ENCODE measurements at regions not wholly inside any gene's neighbourhood (a gene's known extent, or its start where the extent isn't known, plus 50 kb on each side); places are given as distances from the start of the nearest gene placed in this dataset.

DNA sequence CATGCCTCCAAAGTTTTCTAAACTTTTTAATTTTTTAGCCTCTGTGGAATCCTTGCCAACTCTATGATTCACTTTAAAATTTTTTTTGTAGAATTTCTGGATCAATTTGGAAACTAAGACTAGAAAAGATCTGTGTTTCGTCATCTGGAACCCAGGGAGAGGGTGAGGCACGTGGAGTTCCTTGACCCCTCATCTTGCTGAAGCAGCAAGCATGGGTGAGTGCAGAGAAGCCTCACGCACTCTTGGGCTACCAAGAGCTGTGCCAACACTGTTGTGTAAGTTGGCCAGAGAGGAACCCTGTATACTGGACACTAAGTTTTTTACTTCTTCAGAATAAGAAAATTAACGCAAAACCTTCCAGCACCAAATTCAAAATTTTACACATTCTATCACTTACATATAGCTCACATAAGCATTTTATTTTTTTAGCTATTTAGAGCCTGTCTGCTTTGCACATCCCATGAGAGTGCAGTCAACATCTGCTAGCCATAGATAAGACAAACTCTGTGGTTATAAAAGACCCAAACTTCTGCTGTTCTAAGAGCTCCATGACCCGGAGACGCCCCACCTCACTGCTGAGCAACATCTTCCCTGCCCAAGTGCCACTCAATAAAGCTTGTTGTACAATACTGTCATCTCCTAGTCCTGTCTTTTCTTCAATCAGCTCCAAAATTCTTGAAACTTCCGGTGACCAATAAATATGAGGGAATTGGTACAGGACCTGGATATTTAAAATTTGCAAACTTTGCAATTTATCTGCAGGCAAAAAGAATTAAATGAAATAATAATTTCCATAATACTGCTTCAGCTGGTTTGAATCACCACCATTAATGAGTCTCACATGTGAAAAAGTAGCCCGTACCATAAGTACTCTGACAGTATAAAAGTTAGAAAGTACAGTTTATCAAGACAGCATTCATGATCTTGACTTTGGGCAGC is 69.7 kb upstream of the ADCY2 start:
- DNase-seq: no peak
- Mint-ChIP-seq H3K27ac (no peak overlapping the region), H3K36me3 (no peaks in the 10 kb centered on the region), H3K4me3 (no peak overlapping the region), H3K27me3 (ENCODE audit: low read depth in 3 of 3) (peaks cover 0 to 5% (median 0%) of the 10 kb centered on the region in 3 donors), H3K9me3 (peaks cover 0 to 7% (median 2%) of the 10 kb centered on the region in 6 donors), H3K4me1 (no peaks in the 10 kb centered on the region)

DNA sequence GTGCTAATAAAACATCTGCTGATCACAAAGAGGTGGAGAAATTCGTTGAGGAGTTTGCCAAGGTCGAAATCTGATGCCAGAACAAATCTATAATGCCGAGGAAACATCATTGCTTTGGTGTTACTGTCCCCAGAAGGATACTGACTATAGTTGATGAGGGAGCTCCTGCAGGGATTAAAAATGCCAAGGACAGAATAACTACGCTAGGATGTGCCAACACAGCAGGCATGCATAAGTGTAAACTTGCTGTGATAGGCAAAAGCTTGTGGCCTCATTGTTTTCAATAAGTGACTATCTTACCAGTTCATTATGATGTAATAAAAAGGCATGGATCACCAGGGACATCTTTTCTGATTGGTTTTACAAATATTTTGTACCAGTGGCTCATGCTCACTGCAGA is 66.8 kb upstream of the ADCY2 start:
- Mint-ChIP-seq H3K9me3 (peaks cover 1 to 8% (median 7%) of the 10 kb centered on the region in 6 donors), H3K4me1 (no peaks in the 10 kb centered on the region), H3K27me3 (ENCODE audit: low read depth in 3 of 3) (peaks cover under 1 to 5% (median 2%) of the 10 kb centered on the region in 3 donors), H3K27ac (no peak overlapping the region), H3K4me3 (no peak overlapping the region), H3K36me3 (peaks cover 0 to 4% (median 0%) of the 10 kb centered on the region in 3 donors)
- DNase-seq: no peak

DNA sequence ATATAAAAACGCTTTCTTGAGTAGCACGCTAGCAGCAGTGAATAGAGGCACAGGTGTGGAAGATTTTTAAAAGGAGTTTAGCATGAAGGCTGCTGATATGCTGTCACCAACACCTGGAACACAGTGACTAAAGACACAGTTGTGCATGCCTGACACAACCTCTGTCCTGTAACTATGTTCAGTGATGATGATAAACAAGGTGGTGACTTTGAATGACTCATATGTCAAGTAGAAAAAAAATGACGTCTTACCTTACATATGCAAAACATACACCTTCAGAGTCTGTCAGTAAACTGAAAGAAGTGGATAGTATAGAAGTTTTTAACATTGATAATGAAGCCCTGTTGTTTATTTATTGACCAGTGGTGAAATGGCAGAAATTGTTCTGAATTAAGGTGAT is 66.2 kb upstream of the ADCY2 start:
- Mint-ChIP-seq H3K36me3 (peaks cover 0 to 4% (median 0%) of the 10 kb centered on the region in 3 donors), H3K4me3 (no peak overlapping the region), H3K9me3 (peaks cover 2 to 12% (median 7%) of the 10 kb centered on the region in 6 donors), H3K4me1 (no peaks in the 10 kb centered on the region), H3K27ac (no peak overlapping the region), H3K27me3 (ENCODE audit: low read depth in 3 of 3) (peaks cover 2 to 6% (median 2%) of the 10 kb centered on the region in 3 donors)
- no peak for DNase-seq

DNA sequence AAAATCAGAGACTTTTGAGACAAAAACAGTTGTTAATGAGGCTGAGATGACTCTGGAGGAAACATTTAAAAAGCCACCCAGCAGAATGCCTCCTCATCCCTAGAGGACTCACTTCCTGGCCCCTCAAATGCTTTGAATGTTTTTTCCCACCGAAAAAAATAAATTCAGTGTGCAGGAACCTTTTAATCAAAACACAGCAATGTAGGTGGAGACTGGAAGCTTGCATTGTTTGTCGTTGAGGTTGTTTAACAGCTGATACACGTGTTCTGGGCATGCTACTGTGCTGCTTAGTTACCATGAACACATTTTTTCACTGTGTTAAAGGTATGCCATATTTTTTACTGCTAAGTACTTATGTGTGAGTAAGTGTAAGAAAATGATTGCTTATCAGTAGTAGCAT is 65.7 kb upstream of the ADCY2 start:
- peaks cover 2 to 15% (median 7%) of the 10 kb centered on the region in 6 donors for H3K9me3 Mint-ChIP-seq
- DNase-seq: no peak
- H3K36me3 Mint-ChIP-seq: peaks cover 0 to 4% (median 0%) of the 10 kb centered on the region in 3 donors
- no peak overlapping the region for H3K27ac Mint-ChIP-seq
- no peak overlapping the region for H3K4me3 Mint-ChIP-seq
- peaks cover 2 to 6% (median 2%) of the 10 kb centered on the region in 3 donors for H3K27me3 Mint-ChIP-seq (ENCODE audit: low read depth in 3 of 3)
- no peaks in the 10 kb centered on the region for H3K4me1 Mint-ChIP-seq

DNA sequence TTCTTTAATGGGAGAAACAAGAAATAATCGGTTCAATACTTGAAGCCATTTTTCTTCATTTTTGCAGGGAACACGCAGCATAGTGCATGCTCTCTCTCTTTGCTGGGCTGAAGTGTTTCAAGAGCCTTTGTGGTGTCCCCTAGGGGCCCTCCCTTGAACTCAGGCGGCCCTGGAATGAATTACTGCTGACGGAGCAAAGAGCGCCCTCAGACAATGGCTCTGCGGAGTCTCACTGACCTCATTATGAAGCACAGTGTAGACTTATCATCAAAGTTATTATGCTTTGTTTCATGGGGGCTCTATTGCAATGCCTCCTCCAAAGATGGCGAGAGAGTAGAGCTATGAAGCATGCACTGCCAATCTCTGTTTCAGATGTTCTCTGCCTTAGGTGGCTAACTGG is 64.8 kb upstream of the ADCY2 start:
- Mint-ChIP-seq H3K4me1 (no peaks in the 10 kb centered on the region), H3K4me3 (no peak overlapping the region), H3K27me3 (ENCODE audit: low read depth in 3 of 3) (peaks cover 2 to 6% (median 2%) of the 10 kb centered on the region in 3 donors), H3K36me3 (peaks cover 0 to 4% (median 0%) of the 10 kb centered on the region in 3 donors), H3K9me3 (peaks cover 2 to 16% (median 7%) of the 10 kb centered on the region in 6 donors), H3K27ac (no peak overlapping the region)
- DNase-seq: no peak
